H9 (cell line): ENCODE measurements at regions not wholly inside any gene's neighbourhood (a gene's known extent, or its start where the extent isn't known, plus 50 kb on each side); places are given as distances from the start of the nearest gene placed in this dataset.

ENCODE experiments used
- DNase-seq: peaks from one replicate; pipeline ENCODE4 v3.0.0-alpha.2; 2017
- H2AFZ ChIP-seq: one replicate; pipeline ENCODE4 v1.6.1; 2013; ENCODE audit warnings: mild to moderate bottlenecking, low read length, control low read depth, moderate library complexity
- H2AK5ac ChIP-seq: 2 replicates; pipeline ENCODE4 v1.6.1; 2013; ENCODE audit warnings: low read length, control low read depth, mixed read lengths; ENCODE audit not compliant: insufficient read length
- H2BK120ac ChIP-seq: one replicate; pipeline ENCODE4 v1.6.1; 2013; ENCODE audit warnings: low read depth, mild to moderate bottlenecking, low read length, control low read depth, inconsistent platforms; ENCODE audit not compliant: poor library complexity, severe bottlenecking
- H2BK12ac ChIP-seq: 2 replicates; pipeline ENCODE4 v1.6.1; 2013; ENCODE audit warnings: low read length, control low read depth, mixed read lengths, low read depth; ENCODE audit not compliant: insufficient read length
- H2BK15ac ChIP-seq: 2 replicates; pipeline ENCODE4 v1.6.1; 2013; ENCODE audit warnings: low read depth, low read length, control low read depth
- H2BK20ac ChIP-seq: one replicate; pipeline ENCODE4 v1.6.1; 2013; ENCODE audit warnings: low read depth, mild to moderate bottlenecking, low read length, control low read depth, inconsistent platforms; ENCODE audit not compliant: poor library complexity, severe bottlenecking
- H2BK5ac ChIP-seq: 2 replicates; pipeline ENCODE4 v1.6.1; 2013; ENCODE audit warnings: low read length, control low read depth, mixed read lengths; ENCODE audit not compliant: insufficient read length
- H3K14ac ChIP-seq: 2 replicates; pipeline ENCODE4 v1.6.1; 2013; ENCODE audit warnings: low read length, control low read depth; ENCODE audit not compliant: insufficient read depth
- H3K18ac ChIP-seq: 2 replicates; pipeline ENCODE4 v1.6.1; 2013; ENCODE audit warnings: low read depth, mild to moderate bottlenecking, mixed read lengths, low read length, control low read depth; ENCODE audit not compliant: insufficient read length
- H3K23ac ChIP-seq: 2 replicates; pipeline ENCODE4 v1.6.1; 2013; ENCODE audit warnings: low read length, control low read depth, mixed read lengths, low read depth; ENCODE audit not compliant: insufficient read length
- H3K23me2 ChIP-seq: 2 replicates; pipeline ENCODE4 v1.6.1; 2013; ENCODE audit warnings: low read depth, mild to moderate bottlenecking, mixed read lengths, low read length, control low read depth; ENCODE audit not compliant: insufficient read length, poor library complexity, severe bottlenecking
- H3K27ac ChIP-seq: 2 replicates; pipeline ENCODE4 v1.5.1; 2013; ENCODE audit warnings: low read length, control low read depth, mixed read lengths, low read depth; ENCODE audit not compliant: insufficient read length
- H3K27me3 ChIP-seq: 2 replicates; pipeline ENCODE4 v1.6.1; 2013; ENCODE audit warnings: low read length, control low read depth, inconsistent platforms; ENCODE audit not compliant: insufficient read depth
- H3K4ac ChIP-seq: 2 replicates; pipeline ENCODE4 v1.6.1; 2013; ENCODE audit warnings: low read depth, mild to moderate bottlenecking, control low read depth, inconsistent platforms, low read length, moderate library complexity
- H3K4me1 ChIP-seq: 2 replicates; pipeline ENCODE4 v1.6.1; 2013; ENCODE audit warnings: low read length, control low read depth, inconsistent platforms; ENCODE audit not compliant: insufficient read depth
- H3K4me2 ChIP-seq: 2 replicates; pipeline ENCODE4 v1.6.1; 2013; ENCODE audit warnings: low read length, control low read depth, mixed read lengths; ENCODE audit not compliant: insufficient read length, insufficient read depth
- H3K56ac ChIP-seq: 2 replicates; pipeline ENCODE4 v1.6.1; 2013; ENCODE audit warnings: low read depth, mild to moderate bottlenecking, mixed read lengths, low read length, control low read depth; ENCODE audit not compliant: insufficient read length
- H3K79me1 ChIP-seq: 2 replicates; pipeline ENCODE4 v1.6.1; 2013; ENCODE audit warnings: low read depth, mild to moderate bottlenecking, moderate library complexity, low read length, control low read depth, inconsistent platforms; ENCODE audit not compliant: insufficient read depth, poor library complexity, severe bottlenecking
- H3K79me2 ChIP-seq: 2 replicates; pipeline ENCODE4 v1.6.1; 2013; ENCODE audit warnings: low read length, control low read depth, inconsistent platforms; ENCODE audit not compliant: insufficient read depth
- H3K9ac ChIP-seq: 2 replicates; pipeline ENCODE4 v1.6.1; 2013; ENCODE audit warnings: low read length, control low read depth, mixed read lengths; ENCODE audit not compliant: insufficient read length; ENCODE audit errors: extremely low read depth
- H3K9me3 ChIP-seq: one replicate; pipeline ENCODE4 v1.6.1; 2013; ENCODE audit warnings: low read depth, low read length, inconsistent platforms; ENCODE audit not compliant: control insufficient read depth
- H3T11ph ChIP-seq: one replicate; pipeline ENCODE4 v1.6.1; 2013; ENCODE audit warnings: mild to moderate bottlenecking, low read length, control low read depth, inconsistent platforms
- H4K20me1 ChIP-seq: one replicate; pipeline ENCODE4 v1.6.1; 2013; ENCODE audit not compliant: control insufficient read depth, insufficient read length, insufficient read depth
- H4K5ac ChIP-seq: 2 replicates; pipeline ENCODE4 v1.6.1; 2013; ENCODE audit warnings: low read depth, mild to moderate bottlenecking, mixed read lengths, low read length, control low read depth; ENCODE audit not compliant: insufficient read length
- H4K8ac ChIP-seq: replicated peaks from 2 replicates; pipeline ENCODE4 v1.6.1; 2013; ENCODE audit warnings: low read length, control low read depth, mixed read lengths, low read depth; ENCODE audit not compliant: insufficient read length
- H4K91ac ChIP-seq: 2 replicates; pipeline ENCODE4 v1.6.1; 2013; ENCODE audit warnings: low read depth, mild to moderate bottlenecking, moderate library complexity, mixed read lengths, low read length, control low read depth; ENCODE audit not compliant: insufficient read length
- H3K27ac Mint-ChIP-seq, 3 experiments: 2 replicates in 2 of 3; 3 replicates in 1 of 3; pipeline ENCODE4 v1.8.0; 2020 to 2021; ENCODE audit warnings: mixed read lengths in 3 of 3, mild to moderate bottlenecking in 1 of 3, moderate library complexity in 1 of 3
- H3K27me3 Mint-ChIP-seq: 2 replicates; pipeline ENCODE4 v1.8.0; 2021; ENCODE audit warnings: low read depth, mild to moderate bottlenecking, moderate library complexity, mixed read lengths
- H3K36me3 Mint-ChIP-seq, 3 experiments: 2 replicates in 2 of 3; 3 replicates in 1 of 3; pipeline ENCODE4 v1.8.0; 2020 to 2021; ENCODE audit warnings: low read depth in 3 of 3, mixed read lengths in 3 of 3; ENCODE audit not compliant: insufficient read depth in 1 of 3
- H3K4me1 Mint-ChIP-seq, 2 experiments: 2 replicates each; pipeline ENCODE4 v1.8.0; 2020; ENCODE audit warnings: mixed read lengths in 2 of 2
- H3K4me3 Mint-ChIP-seq, 2 experiments: 2 replicates in 1 of 2; 3 replicates in 1 of 2; pipeline ENCODE4 v1.8.0; 2020 to 2021; ENCODE audit warnings: mild to moderate bottlenecking in 2 of 2, mixed read lengths in 2 of 2, moderate library complexity in 1 of 2
- H3K9me3 Mint-ChIP-seq, 2 experiments: 2 replicates in 1 of 2; 3 replicates in 1 of 2; pipeline ENCODE4 v1.8.0; 2020; ENCODE audit warnings: mild to moderate bottlenecking in 2 of 2, mixed read lengths in 2 of 2, moderate library complexity in 1 of 2
- CTCF ChIP-seq: fragments of 200-600 bp; sonication (generic); conservative IDR thresholded peaks from 3 replicates; pipeline ENCODE4 v1.8.0; 2021; ENCODE audit warnings: antibody characterized with exemption, mild to moderate bottlenecking
- WGBS: extraction: QIAGEN DNeasy Blood & Tissue Kit; methylation state at CpG from one replicate; pipeline ENCODE4 v1.1.7; 2013; ENCODE audit warnings: missing lambda C conversion rate, low lambda C conversion rate, mixed read lengths; ENCODE audit not compliant: insufficient read length; ENCODE audit errors: extremely low coverage; 5-methylcytosine and 5-hydroxymethylcytosine counted together

GRCh38 chr2:21263622-21264021 lies 139.9 kb downstream of the TDRD15 start:
- Histone ChIP-seq H3K27me3 (no peaks in the 10 kb centered on the region), H3K4me2 (no peak overlapping the region), H2AFZ (no peak overlapping the region), H3K23me2 (no peaks in the 10 kb centered on the region), H3K4me1 (no peaks in the 10 kb centered on the region), H3K79me2 (no peaks in the 10 kb centered on the region), H3K9ac (no peak overlapping the region), H3K9me3 (no peaks in the 10 kb centered on the region), H2BK120ac (no peak overlapping the region), H3K4ac (no peak overlapping the region), H3K18ac (no peak overlapping the region), H4K91ac (no peak overlapping the region), H3T11ph (no peak overlapping the region), H2BK12ac (no peak overlapping the region), H2BK20ac (no peak overlapping the region), H3K27ac (no peak overlapping the region), H4K20me1 (no peaks in the 10 kb centered on the region), H3K56ac (no peak overlapping the region), H2BK15ac (no peak overlapping the region), H4K5ac (no peak overlapping the region), H2AK5ac (no peak overlapping the region), H3K23ac (no peak overlapping the region), H3K79me1 (no peaks in the 10 kb centered on the region), H4K8ac (no peak overlapping the region), H3K14ac (no peak overlapping the region), H2BK5ac (no peak overlapping the region)
- Mint-ChIP-seq H3K4me3 (no peak overlapping the region), H3K4me1 (peaks cover 11% of the 10 kb centered on the region in 2 experiments), H3K27ac (peak overlapping the region in 1 of 3 experiments; percentile 12; a peak in 2 of 7 replicates), H3K27me3 (peaks cover 6% of the 10 kb centered on the region), H3K36me3 (no peaks in the 10 kb centered on the region), H3K9me3 (no peaks in the 10 kb centered on the region)
- no peak for TF ChIP-seq CTCF
- no CpG with 5 or more reads among the region's 3 CpGs for WGBS
- DNase-seq: no peak
